ENCODE measurements at regions not wholly inside any gene's neighbourhood (a gene's known extent, or its start where the extent isn't known, plus 50 kb on each side); places are given as distances from the start of the nearest gene placed in this dataset.
"Not testable (repeated sequence)": the region's sequence is repeated elsewhere in the genome, so short reads cannot be mapped to it uniquely, and the experiment has no call there.

DNA sequence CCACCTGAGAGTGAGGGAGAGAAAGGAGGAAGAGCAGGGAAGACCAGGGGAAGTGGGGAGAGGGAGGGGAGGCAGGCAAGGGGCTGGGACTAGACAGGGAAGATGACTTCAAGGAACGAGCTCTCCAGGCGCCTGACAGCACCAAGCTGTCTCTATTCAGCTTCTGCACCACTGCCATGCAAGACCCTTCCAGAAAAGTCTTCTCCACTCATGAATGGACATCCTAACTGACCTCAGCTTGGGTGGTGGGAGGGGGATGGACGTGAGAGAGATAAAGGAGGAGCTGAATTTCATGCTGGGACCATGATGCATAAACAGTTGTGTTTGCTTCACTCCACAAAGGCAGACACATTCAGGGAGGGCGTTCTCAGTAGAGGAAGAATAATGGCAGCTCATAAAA, 206.4 kb upstream of the ARL4C start:
- TF ChIP-seq, protein P1, sequence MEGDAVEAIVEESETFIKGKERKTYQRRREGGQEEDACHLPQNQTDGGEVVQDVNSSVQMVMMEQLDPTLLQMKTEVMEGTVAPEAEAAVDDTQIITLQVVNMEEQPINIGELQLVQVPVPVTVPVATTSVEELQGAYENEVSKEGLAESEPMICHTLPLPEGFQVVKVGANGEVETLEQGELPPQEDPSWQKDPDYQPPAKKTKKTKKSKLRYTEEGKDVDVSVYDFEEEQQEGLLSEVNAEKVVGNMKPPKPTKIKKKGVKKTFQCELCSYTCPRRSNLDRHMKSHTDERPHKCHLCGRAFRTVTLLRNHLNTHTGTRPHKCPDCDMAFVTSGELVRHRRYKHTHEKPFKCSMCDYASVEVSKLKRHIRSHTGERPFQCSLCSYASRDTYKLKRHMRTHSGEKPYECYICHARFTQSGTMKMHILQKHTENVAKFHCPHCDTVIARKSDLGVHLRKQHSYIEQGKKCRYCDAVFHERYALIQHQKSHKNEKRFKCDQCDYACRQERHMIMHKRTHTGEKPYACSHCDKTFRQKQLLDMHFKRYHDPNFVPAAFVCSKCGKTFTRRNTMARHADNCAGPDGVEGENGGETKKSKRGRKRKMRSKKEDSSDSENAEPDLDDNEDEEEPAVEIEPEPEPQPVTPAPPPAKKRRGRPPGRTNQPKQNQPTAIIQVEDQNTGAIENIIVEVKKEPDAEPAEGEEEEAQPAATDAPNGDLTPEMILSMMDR (IDR thresholded peaks at IDR 0.05), result no peak
- Histone ChIP-seq H3K4me3 (no peak overlapping the region), H3K27ac (no peak overlapping the region)
- DNase-seq (ENCODE audit: low spot score), result no peak

DNA sequence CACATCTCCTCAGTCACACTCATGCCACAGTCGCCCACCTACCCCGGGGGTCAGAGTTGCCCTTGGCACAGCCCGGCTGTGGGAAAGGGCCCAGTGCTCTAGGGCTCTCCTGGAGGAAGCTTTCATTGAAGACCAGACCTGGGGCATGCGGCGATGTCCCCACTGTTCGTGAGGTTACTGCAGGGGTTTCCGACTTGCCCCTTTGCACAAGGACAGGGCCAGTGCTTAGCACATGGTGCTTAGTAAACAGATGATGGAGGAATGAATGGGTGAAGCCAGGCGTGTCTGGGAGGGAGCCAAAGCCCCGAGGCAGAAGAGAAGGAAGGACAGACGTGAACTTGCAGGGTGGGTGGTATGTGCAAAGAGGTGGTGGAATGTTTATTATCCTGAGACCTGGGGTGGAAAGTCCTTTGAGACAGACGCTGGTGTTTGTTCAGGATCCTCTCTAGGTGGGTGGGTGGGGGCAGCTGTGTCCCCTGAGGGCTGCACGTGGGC, 205.9 kb upstream of the ARL4C start:
- TF ChIP-seq, protein P1 (IDR thresholded peaks at IDR 0.05), result no peak
- H3K4me3 ChIP-seq, result no peak overlapping the region
- no peak overlapping the region for H3K27ac ChIP-seq
- no peak for DNase-seq (ENCODE audit: low spot score)

DNA sequence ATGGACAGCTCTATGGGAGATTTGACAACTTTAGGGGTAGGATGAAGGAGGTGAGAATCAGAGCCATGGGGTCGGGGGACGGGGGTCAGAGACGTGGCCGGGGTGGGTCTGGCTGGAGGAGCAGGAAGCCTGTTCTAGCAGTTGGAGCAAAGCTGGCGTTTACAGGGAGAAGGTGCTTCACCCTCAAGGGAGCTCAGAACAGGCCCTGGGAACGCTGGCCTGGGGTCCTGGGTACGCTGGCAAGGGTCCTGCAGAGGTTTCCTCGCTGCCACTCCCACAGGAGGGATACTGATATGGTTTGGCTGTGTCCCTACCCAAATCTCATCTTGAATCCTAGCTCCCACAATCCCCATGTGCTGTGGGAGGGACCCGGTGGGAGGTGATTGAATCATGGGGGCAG, 205.0 kb upstream of the ARL4C start:
- TF ChIP-seq, protein P1 (IDR thresholded peaks at IDR 0.05), result no peak
- no peak overlapping the region for H3K4me3 ChIP-seq
- DNase-seq (ENCODE audit: low spot score), result no peak
- no peak overlapping the region for H3K27ac ChIP-seq

GRCh38 chr2:234701421-234701820, 204.5 kb upstream of the ARL4C start:
- no peak for DNase-seq (ENCODE audit: low spot score)
- TF ChIP-seq, protein P1 (IDR thresholded peaks at IDR 0.05), result no peak
- Histone ChIP-seq H3K4me3 (no peak overlapping the region), H3K27ac (no peak overlapping the region)

DNA sequence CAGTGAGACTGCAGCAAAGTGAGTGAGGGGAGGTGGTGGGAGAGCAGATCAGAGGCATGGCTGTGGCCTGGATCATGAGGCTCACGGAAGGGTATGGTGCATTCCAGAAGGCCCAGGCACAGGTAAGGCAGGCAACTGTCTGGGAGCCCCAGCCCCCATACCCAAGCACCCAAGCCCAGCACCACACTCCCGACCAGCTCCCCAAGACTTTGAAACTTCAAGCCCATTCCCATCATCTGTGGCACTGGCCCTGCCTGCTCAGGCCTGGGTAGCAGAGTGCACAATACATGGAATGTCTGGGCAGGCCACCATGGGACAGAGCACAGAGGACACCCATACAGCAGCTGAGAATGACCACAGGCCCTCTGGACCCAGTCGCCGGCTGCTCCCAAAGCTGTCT, 202.6 kb upstream of the ARL4C start:
- H3K27ac ChIP-seq, result no peak overlapping the region
- no peak overlapping the region for H3K4me3 ChIP-seq
- TF ChIP-seq, protein P1 (IDR thresholded peaks at IDR 0.05), result no peak
- DNase-seq (ENCODE audit: low spot score), result no peak

DNA sequence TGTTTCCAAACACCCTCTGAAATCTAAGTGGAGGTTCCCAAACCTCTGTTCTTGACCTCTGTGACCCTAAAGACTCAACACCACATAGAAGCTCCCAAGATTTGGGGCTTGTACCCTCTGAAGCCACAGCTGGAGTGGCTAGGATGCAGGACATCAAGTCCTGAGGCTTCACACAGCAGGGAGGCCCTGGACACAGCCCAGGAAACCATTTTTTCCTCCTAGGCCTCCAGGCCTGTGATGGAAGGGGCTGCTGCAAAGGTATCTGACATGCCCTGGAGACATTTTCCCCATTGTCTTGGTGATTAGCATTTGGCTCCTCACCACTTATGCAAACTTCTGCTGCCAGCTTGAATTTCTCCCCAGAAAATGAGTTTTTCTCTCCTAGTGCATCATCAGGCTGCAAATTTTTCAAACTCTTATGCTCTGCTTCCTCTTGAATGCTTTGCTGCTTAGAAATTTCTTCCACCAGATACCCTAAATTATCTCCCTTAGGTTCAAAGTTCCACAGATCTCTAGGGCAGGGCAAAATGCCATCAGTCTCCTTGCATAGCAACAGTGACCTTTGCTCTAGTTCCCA, 200.5 kb upstream of the ARL4C start:
- not testable (repeated sequence) for H3K4me3 ChIP-seq; H3K27ac ChIP-seq; DNase-seq (ENCODE audit: low spot score)

DNA sequence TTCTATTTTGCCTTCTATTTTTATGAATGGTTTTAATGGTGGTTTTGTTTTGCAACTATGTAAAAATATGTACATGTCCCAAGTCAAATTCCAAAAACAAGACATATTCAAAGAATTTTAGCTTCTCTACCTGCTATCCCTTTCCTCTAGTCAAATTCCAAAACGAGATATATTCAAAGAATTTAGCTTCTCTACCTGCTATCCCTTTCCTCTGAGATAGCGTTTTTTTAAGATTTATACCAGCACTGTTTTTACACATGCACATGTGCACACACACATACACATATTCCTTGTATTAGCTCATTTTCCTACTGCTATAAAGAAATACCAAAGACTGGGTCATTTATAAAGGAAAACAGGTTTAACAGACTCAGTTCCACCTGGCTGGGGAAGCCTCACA, 199.1 kb upstream of the ARL4C start:
- DNase-seq (ENCODE audit: low spot score), result no peak
- no peak overlapping the region for H3K27ac ChIP-seq
- no peak overlapping the region for H3K4me3 ChIP-seq
- TF ChIP-seq, protein P1 (IDR thresholded peaks at IDR 0.05), result no peak

Measured in coronary artery (tissue), 2 donors.